ENCODE measurements at regions not wholly inside any gene's neighbourhood (a gene's known extent, or its start where the extent isn't known, plus 50 kb on each side); places are given as distances from the start of the nearest gene placed in this dataset.

- Histone ChIP-seq H3K36me3 (ENCODE audit: control insufficient read depth in 2 of 2, insufficient read depth in 2 of 2, low read length in 2 of 2) (no peaks in the 10 kb centered on the region), H3K9me3 (ENCODE audit: control insufficient read depth in 2 of 2, low read length in 2 of 2) (no peaks in the 10 kb centered on the region), H3K27ac (ENCODE audit: low read depth in 2 of 2, low read length in 2 of 2) (no peak overlapping the region), H3K27me3 (ENCODE audit: control insufficient read depth in 2 of 2, insufficient read depth in 2 of 2, low read length in 2 of 2) (no peaks in the 10 kb centered on the region), H3K4me3 (ENCODE audit: low read length in 2 of 2) (no peak overlapping the region), H3K4me1 (ENCODE audit: control insufficient read depth in 2 of 2, insufficient read depth in 2 of 2, low read length in 2 of 2) (no peaks in the 10 kb centered on the region), H3K9ac (ENCODE audit: low read depth in 1 of 2, low read length in 2 of 2) (no peak overlapping the region)
Observed at GRCh38 chr3:115380883-115381572, 233.9 kb upstream of the ZBTB20 start.

- Histone ChIP-seq H3K4me3 (ENCODE audit: low read length in 2 of 2) (no peak overlapping the region), H3K9me3 (ENCODE audit: control insufficient read depth in 2 of 2, low read length in 2 of 2) (no peaks in the 10 kb centered on the region), H3K27me3 (ENCODE audit: control insufficient read depth in 2 of 2, insufficient read depth in 2 of 2, low read length in 2 of 2) (no peaks in the 10 kb centered on the region), H3K27ac (ENCODE audit: low read depth in 2 of 2, low read length in 2 of 2) (no peak overlapping the region), H3K9ac (ENCODE audit: low read depth in 1 of 2, low read length in 2 of 2) (no peak overlapping the region), H3K36me3 (ENCODE audit: control insufficient read depth in 2 of 2, insufficient read depth in 2 of 2, low read length in 2 of 2) (no peaks in the 10 kb centered on the region), H3K4me1 (ENCODE audit: control insufficient read depth in 2 of 2, insufficient read depth in 2 of 2, low read length in 2 of 2) (no peaks in the 10 kb centered on the region)
Observed at GRCh38 chr3:115381573-115381912, 234.5 kb upstream of the ZBTB20 start.

GRCh38 chr3:115381931-115382330 is 234.8 kb upstream of the ZBTB20 start:
- H3K36me3 ChIP-seq (ENCODE audit: control insufficient read depth in 2 of 2, insufficient read depth in 2 of 2, low read length in 2 of 2), result no peaks in the 10 kb centered on the region
- no peaks in the 10 kb centered on the region for H3K27me3 ChIP-seq (ENCODE audit: control insufficient read depth in 2 of 2, insufficient read depth in 2 of 2, low read length in 2 of 2)
- no peak overlapping the region for H3K9ac ChIP-seq (ENCODE audit: low read depth in 1 of 2, low read length in 2 of 2)
- no peak overlapping the region for H3K27ac ChIP-seq (ENCODE audit: low read depth in 2 of 2, low read length in 2 of 2)
- no peaks in the 10 kb centered on the region for H3K4me1 ChIP-seq (ENCODE audit: control insufficient read depth in 2 of 2, insufficient read depth in 2 of 2, low read length in 2 of 2)
- no peak overlapping the region for H3K4me3 ChIP-seq (ENCODE audit: low read length in 2 of 2)
- H3K9me3 ChIP-seq (ENCODE audit: control insufficient read depth in 2 of 2, low read length in 2 of 2), result no peaks in the 10 kb centered on the region

GRCh38 chr3:115384381-115384780 is 237.3 kb upstream of the ZBTB20 start:
- Histone ChIP-seq H3K9me3 (ENCODE audit: control insufficient read depth in 2 of 2, low read length in 2 of 2) (no peaks in the 10 kb centered on the region), H3K4me1 (ENCODE audit: control insufficient read depth in 2 of 2, insufficient read depth in 2 of 2, low read length in 2 of 2) (no peaks in the 10 kb centered on the region), H3K4me3 (ENCODE audit: low read length in 2 of 2) (no peak overlapping the region), H3K36me3 (ENCODE audit: control insufficient read depth in 2 of 2, insufficient read depth in 2 of 2, low read length in 2 of 2) (no peaks in the 10 kb centered on the region), H3K27me3 (ENCODE audit: control insufficient read depth in 2 of 2, insufficient read depth in 2 of 2, low read length in 2 of 2) (no peaks in the 10 kb centered on the region), H3K9ac (ENCODE audit: low read depth in 1 of 2, low read length in 2 of 2) (no peak overlapping the region), H3K27ac (ENCODE audit: low read depth in 2 of 2, low read length in 2 of 2) (no peak overlapping the region)

- Histone ChIP-seq H3K9me3 (ENCODE audit: control insufficient read depth in 2 of 2, low read length in 2 of 2) (no peaks in the 10 kb centered on the region), H3K4me1 (ENCODE audit: control insufficient read depth in 2 of 2, insufficient read depth in 2 of 2, low read length in 2 of 2) (no peaks in the 10 kb centered on the region), H3K4me3 (ENCODE audit: low read length in 2 of 2) (no peak overlapping the region), H3K36me3 (ENCODE audit: control insufficient read depth in 2 of 2, insufficient read depth in 2 of 2, low read length in 2 of 2) (no peaks in the 10 kb centered on the region), H3K27ac (ENCODE audit: low read depth in 2 of 2, low read length in 2 of 2) (no peak overlapping the region), H3K27me3 (ENCODE audit: control insufficient read depth in 2 of 2, insufficient read depth in 2 of 2, low read length in 2 of 2) (no peaks in the 10 kb centered on the region), H3K9ac (ENCODE audit: low read depth in 1 of 2, low read length in 2 of 2) (no peak overlapping the region)
Observed at GRCh38 chr3:115385774-115386730, 237.3 kb upstream of the GAP43 start.

GRCh38 chr3:115388166-115388565 is 235.1 kb upstream of the GAP43 start:
- Histone ChIP-seq H3K4me3 (ENCODE audit: low read length in 2 of 2) (no peak overlapping the region), H3K9ac (ENCODE audit: low read depth in 1 of 2, low read length in 2 of 2) (no peak overlapping the region), H3K27me3 (ENCODE audit: control insufficient read depth in 2 of 2, insufficient read depth in 2 of 2, low read length in 2 of 2) (no peaks in the 10 kb centered on the region), H3K36me3 (ENCODE audit: control insufficient read depth in 2 of 2, insufficient read depth in 2 of 2, low read length in 2 of 2) (no peaks in the 10 kb centered on the region), H3K9me3 (ENCODE audit: control insufficient read depth in 2 of 2, low read length in 2 of 2) (no peaks in the 10 kb centered on the region), H3K4me1 (ENCODE audit: control insufficient read depth in 2 of 2, insufficient read depth in 2 of 2, low read length in 2 of 2) (no peaks in the 10 kb centered on the region), H3K27ac (ENCODE audit: low read depth in 2 of 2, low read length in 2 of 2) (no peak overlapping the region)

- Histone ChIP-seq H3K36me3 (ENCODE audit: control insufficient read depth in 2 of 2, insufficient read depth in 2 of 2, low read length in 2 of 2) (no peaks in the 10 kb centered on the region), H3K4me3 (ENCODE audit: low read length in 2 of 2) (no peak overlapping the region), H3K9me3 (ENCODE audit: control insufficient read depth in 2 of 2, low read length in 2 of 2) (no peaks in the 10 kb centered on the region), H3K9ac (ENCODE audit: low read depth in 1 of 2, low read length in 2 of 2) (no peak overlapping the region), H3K27ac (ENCODE audit: low read depth in 2 of 2, low read length in 2 of 2) (no peak overlapping the region), H3K27me3 (ENCODE audit: control insufficient read depth in 2 of 2, insufficient read depth in 2 of 2, low read length in 2 of 2) (no peaks in the 10 kb centered on the region), H3K4me1 (ENCODE audit: control insufficient read depth in 2 of 2, insufficient read depth in 2 of 2, low read length in 2 of 2) (no peaks in the 10 kb centered on the region)
Observed at GRCh38 chr3:115388811-115389210, 234.5 kb upstream of the GAP43 start.

- Histone ChIP-seq H3K27ac (ENCODE audit: low read depth in 2 of 2, low read length in 2 of 2) (no peak overlapping the region), H3K4me1 (ENCODE audit: control insufficient read depth in 2 of 2, insufficient read depth in 2 of 2, low read length in 2 of 2) (no peaks in the 10 kb centered on the region), H3K4me3 (ENCODE audit: low read length in 2 of 2) (no peak overlapping the region), H3K9me3 (ENCODE audit: control insufficient read depth in 2 of 2, low read length in 2 of 2) (no peaks in the 10 kb centered on the region), H3K27me3 (ENCODE audit: control insufficient read depth in 2 of 2, insufficient read depth in 2 of 2, low read length in 2 of 2) (no peaks in the 10 kb centered on the region), H3K9ac (ENCODE audit: low read depth in 1 of 2, low read length in 2 of 2) (no peak overlapping the region), H3K36me3 (ENCODE audit: control insufficient read depth in 2 of 2, insufficient read depth in 2 of 2, low read length in 2 of 2) (no peaks in the 10 kb centered on the region)
Observed at GRCh38 chr3:115396801-115397200, 226.5 kb upstream of the GAP43 start.

GRCh38 chr3:115397433-115397832 is 225.9 kb upstream of the GAP43 start:
- no peak overlapping the region for H3K27ac ChIP-seq (ENCODE audit: low read depth in 2 of 2, low read length in 2 of 2)
- H3K4me1 ChIP-seq (ENCODE audit: control insufficient read depth in 2 of 2, insufficient read depth in 2 of 2, low read length in 2 of 2), result no peaks in the 10 kb centered on the region
- no peak overlapping the region for H3K4me3 ChIP-seq (ENCODE audit: low read length in 2 of 2)
- no peaks in the 10 kb centered on the region for H3K9me3 ChIP-seq (ENCODE audit: control insufficient read depth in 2 of 2, low read length in 2 of 2)
- H3K27me3 ChIP-seq (ENCODE audit: control insufficient read depth in 2 of 2, insufficient read depth in 2 of 2, low read length in 2 of 2), result no peaks in the 10 kb centered on the region
- H3K36me3 ChIP-seq (ENCODE audit: control insufficient read depth in 2 of 2, insufficient read depth in 2 of 2, low read length in 2 of 2), result no peaks in the 10 kb centered on the region
- H3K9ac ChIP-seq (ENCODE audit: low read depth in 1 of 2, low read length in 2 of 2), result no peak overlapping the region

- no peaks in the 10 kb centered on the region for H3K27me3 ChIP-seq (ENCODE audit: control insufficient read depth in 2 of 2, insufficient read depth in 2 of 2, low read length in 2 of 2)
- H3K36me3 ChIP-seq (ENCODE audit: control insufficient read depth in 2 of 2, insufficient read depth in 2 of 2, low read length in 2 of 2), result no peaks in the 10 kb centered on the region
- H3K9ac ChIP-seq (ENCODE audit: low read depth in 1 of 2, low read length in 2 of 2), result no peak overlapping the region
- H3K4me1 ChIP-seq (ENCODE audit: control insufficient read depth in 2 of 2, insufficient read depth in 2 of 2, low read length in 2 of 2), result no peaks in the 10 kb centered on the region
- no peaks in the 10 kb centered on the region for H3K9me3 ChIP-seq (ENCODE audit: control insufficient read depth in 2 of 2, low read length in 2 of 2)
- H3K4me3 ChIP-seq (ENCODE audit: low read length in 2 of 2), result no peak overlapping the region
- H3K27ac ChIP-seq (ENCODE audit: low read depth in 2 of 2, low read length in 2 of 2), result no peak overlapping the region
Observed at GRCh38 chr3:115398506-115398905, 224.8 kb upstream of the GAP43 start.
